K562 (cell line): ENCODE measurements at regions not wholly inside any gene's neighbourhood (a gene's known extent, or its start where the extent isn't known, plus 50 kb on each side); places are given as distances from the start of the nearest gene placed in this dataset.

Experiments
- ELF1 ChIP-seq: fragments of 200-800 bp; sonication (Bioruptor generic); IDR thresholded peaks from 2 replicates; pipeline ENCODE4 v1.6.1; 2016; ENCODE audit warnings: missing genetic modification characterization, missing compliant biosample characterization
- EZH2 ChIP-seq: IDR thresholded peaks from 2 replicates; pipeline ENCODE4 v1.6.1; 2012; ENCODE audit warnings: low read depth, mild to moderate bottlenecking, inconsistent platforms, low read length, borderline replicate concordance
- FOXK2 ChIP-seq, 2 experiments: fragments of 450-650 bp; IDR thresholded peaks in 1 of 2; conservative IDR thresholded peaks in 1 of 2; 2 replicates each; pipeline ENCODE4 v1.6.1; 2016; ENCODE audit warnings: low read depth in 2 of 2, mild to moderate bottlenecking in 1 of 2
- JUNB ChIP-seq: fragments of 450-650 bp; formaldehyde crosslinking; conservative IDR thresholded peaks from 2 replicates; pipeline ENCODE4 v1.4.0; 2020; ENCODE audit warnings: mild to moderate bottlenecking
- NFYB ChIP-seq: IDR thresholded peaks from 2 replicates; pipeline ENCODE4 v1.6.1; 2011; ENCODE audit warnings: mild to moderate bottlenecking, moderate library complexity; ENCODE audit not compliant: insufficient read length; ENCODE audit errors: extremely low read depth
- POLR2AphosphoS2 ChIP-seq: IDR thresholded peaks from 2 replicates; pipeline ENCODE4 v1.6.1; 2012; ENCODE audit warnings: low read length, improper control_type of control experiment
- STAG1 ChIP-seq: sonication (generic); formaldehyde crosslinking; IDR thresholded peaks from 2 replicates; pipeline ENCODE4 v1.5.0; 2020; ENCODE audit warnings: missing genetic modification reagents, borderline replicate concordance
- TAF1 ChIP-seq: IDR thresholded peaks from 2 replicates; pipeline ENCODE4 v1.6.1; 2011; ENCODE audit warnings: mild to moderate bottlenecking, low read length, moderate library complexity; ENCODE audit not compliant: insufficient read depth, control insufficient read depth, severe bottlenecking; ENCODE audit errors: extremely low read depth
- TCF7L2 ChIP-seq: fragments of 150-350 bp; IDR thresholded peaks from 2 replicates; pipeline ENCODE4 v1.6.1; 2016; ENCODE audit warnings: low read depth, mild to moderate bottlenecking, low read length, moderate library complexity
- ZBTB1 ChIP-seq: sonication (generic); formaldehyde crosslinking; IDR thresholded peaks from 2 replicates; pipeline ENCODE4 v1.8.1; 2023; ENCODE audit warnings: missing genetic modification reagents, low read depth, mild to moderate bottlenecking, borderline replicate concordance
- ZC3H4 ChIP-seq: sonication (generic); formaldehyde crosslinking; IDR thresholded peaks from 2 replicates; pipeline ENCODE4 v1.9.0; 2021; ENCODE audit warnings: missing genetic modification reagents, borderline replicate concordance
- TF ChIP-seq, protein P1 (sequence below), 3 experiments: IDR thresholded peaks in 2 of 3; conservative IDR thresholded peaks in 1 of 3; 2 replicates each; pipeline ENCODE4 v1.5.1; 2011 to 2012; ENCODE audit warnings: low read length in 3 of 3, mild to moderate bottlenecking in 3 of 3, control low read depth in 2 of 3, improper control_type of control experiment in 1 of 3, inconsistent platforms in 1 of 3, low read depth in 1 of 3, mixed read lengths in 1 of 3, moderate library complexity in 1 of 3; ENCODE audit not compliant: insufficient read depth in 2 of 3

DNA sequence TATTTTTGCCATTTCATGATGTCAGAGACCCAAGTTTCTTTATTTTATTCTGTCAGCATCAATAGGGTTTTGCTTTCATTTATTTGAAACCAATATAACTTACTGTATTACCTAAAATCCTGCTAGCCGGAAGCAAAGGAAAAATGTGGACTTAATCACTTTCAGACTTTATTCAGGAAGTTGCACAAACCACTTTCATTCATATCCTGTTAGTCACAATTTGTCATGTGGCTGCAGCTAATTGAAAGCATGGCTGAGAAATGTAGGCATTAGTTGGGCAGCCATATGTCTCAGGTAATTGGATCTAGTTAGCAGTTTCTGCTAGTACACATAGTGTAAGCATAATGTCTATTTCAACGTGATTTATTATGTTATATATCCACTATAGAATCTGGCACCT is 462.3 kb upstream of the SGO1 start:
- TF ChIP-seq ZBTB1 (no peak), POLR2AphosphoS2 (no peak), NFYB (no peak), STAG1 (CRISPR knock-in tag) (no peak), ZC3H4 (CRISPR knock-in tag) (no peak), JUNB (CRISPR knock-in tag) (no peak), EZH2 (no peak), TAF1 (no peak), TCF7L2 (no peak), FOXK2 (conservative IDR thresholded peaks at IDR 0.05 in 1 of 2, IDR thresholded peaks at IDR 0.05 in 1 of 2; ENCODE audit: low read depth in 2 of 2) (no peak), ELF1 (no peak)
- TF ChIP-seq, protein P1, sequence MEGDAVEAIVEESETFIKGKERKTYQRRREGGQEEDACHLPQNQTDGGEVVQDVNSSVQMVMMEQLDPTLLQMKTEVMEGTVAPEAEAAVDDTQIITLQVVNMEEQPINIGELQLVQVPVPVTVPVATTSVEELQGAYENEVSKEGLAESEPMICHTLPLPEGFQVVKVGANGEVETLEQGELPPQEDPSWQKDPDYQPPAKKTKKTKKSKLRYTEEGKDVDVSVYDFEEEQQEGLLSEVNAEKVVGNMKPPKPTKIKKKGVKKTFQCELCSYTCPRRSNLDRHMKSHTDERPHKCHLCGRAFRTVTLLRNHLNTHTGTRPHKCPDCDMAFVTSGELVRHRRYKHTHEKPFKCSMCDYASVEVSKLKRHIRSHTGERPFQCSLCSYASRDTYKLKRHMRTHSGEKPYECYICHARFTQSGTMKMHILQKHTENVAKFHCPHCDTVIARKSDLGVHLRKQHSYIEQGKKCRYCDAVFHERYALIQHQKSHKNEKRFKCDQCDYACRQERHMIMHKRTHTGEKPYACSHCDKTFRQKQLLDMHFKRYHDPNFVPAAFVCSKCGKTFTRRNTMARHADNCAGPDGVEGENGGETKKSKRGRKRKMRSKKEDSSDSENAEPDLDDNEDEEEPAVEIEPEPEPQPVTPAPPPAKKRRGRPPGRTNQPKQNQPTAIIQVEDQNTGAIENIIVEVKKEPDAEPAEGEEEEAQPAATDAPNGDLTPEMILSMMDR (IDR thresholded peaks at IDR 0.05 in 2 of 3, conservative IDR thresholded peaks at IDR 0.05 in 1 of 3; ENCODE audit: insufficient read depth in 2 of 3, low read depth in 1 of 3, low read length in 3 of 3) = no peak
